GM23338 (cell line): ENCODE measurements at regions not wholly inside any gene's neighbourhood (a gene's known extent, or its start where the extent isn't known, plus 50 kb on each side); places are given as distances from the start of the nearest gene placed in this dataset.

ENCODE experiments used
- ATAC-seq: fragments of 200-7000 bp; cut with Tn5 transposase; 3 replicates; pipeline ENCODE4 v1.9.1; 2020
- DNase-seq: peaks from one replicate; pipeline ENCODE4 v3.0.0-alpha.2; 2015; ENCODE audit warnings: low spot score
- H2AFZ ChIP-seq: fragments of 200-600 bp; sonication (generic); 2 replicates; pipeline ENCODE4 v1.8.0; 2016; ENCODE audit warnings: antibody characterized with exemption, mild to moderate bottlenecking, moderate library complexity
- H3F3A ChIP-seq: fragments of 200-600 bp; sonication (generic); replicated peaks from 2 replicates; pipeline ENCODE4 v1.8.0; 2017; ENCODE audit warnings: antibody characterized with exemption, mixed run types, low read depth
- H3K27ac ChIP-seq: fragments of 200-600 bp; sonication (generic); 2 replicates; pipeline ENCODE4 v1.6.1; 2016; ENCODE audit warnings: low read depth
- H3K27me3 ChIP-seq: fragments of 200-600 bp; sonication (generic); 2 replicates; pipeline ENCODE4 v1.8.0; 2016; ENCODE audit warnings: mild to moderate bottlenecking, mixed run types, moderate library complexity; ENCODE audit not compliant: insufficient read depth
- H3K36me3 ChIP-seq: fragments of 200-600 bp; sonication (generic); 2 replicates; pipeline ENCODE4 v1.8.0; 2016; ENCODE audit warnings: mild to moderate bottlenecking; ENCODE audit not compliant: insufficient read depth
- H3K4me1 ChIP-seq: fragments of 200-600 bp; sonication (generic); 2 replicates; pipeline ENCODE4 v1.8.0; 2016; ENCODE audit warnings: mild to moderate bottlenecking, moderate library complexity; ENCODE audit not compliant: insufficient read depth
- H3K4me2 ChIP-seq: fragments of 200-600 bp; sonication (generic); 2 replicates; pipeline ENCODE4 v1.7.1; 2017; ENCODE audit warnings: mixed run types
- H3K4me3 ChIP-seq: fragments of 200-600 bp; sonication (generic); 2 replicates; pipeline ENCODE4 v1.6.1; 2016; ENCODE audit warnings: mixed run types
- H3K79me2 ChIP-seq: fragments of 200-600 bp; sonication (generic); replicated peaks from 2 replicates; pipeline ENCODE4 v1.8.0; 2017; ENCODE audit warnings: mild to moderate bottlenecking; ENCODE audit not compliant: insufficient read depth
- H3K9me2 ChIP-seq: fragments of 200-600 bp; sonication (generic); 2 replicates; pipeline ENCODE4 v1.8.0; 2017; ENCODE audit not compliant: insufficient read depth
- H4K20me1 ChIP-seq: fragments of 200-600 bp; sonication (generic); replicated peaks from 2 replicates; pipeline ENCODE4 v1.8.0; 2017; ENCODE audit warnings: mild to moderate bottlenecking; ENCODE audit not compliant: insufficient read depth
- H3K27ac Mint-ChIP-seq: 2 replicates; pipeline ENCODE4 v1.8.0; 2020; ENCODE audit warnings: inconsistent platforms, mild to moderate bottlenecking, moderate library complexity, mixed read lengths
- H3K27me3 Mint-ChIP-seq: 3 replicates; pipeline ENCODE4 v1.8.0; 2022; ENCODE audit warnings: low read depth, mild to moderate bottlenecking, moderate library complexity, mixed read lengths, inconsistent platforms; ENCODE audit not compliant: insufficient read depth, poor library complexity
- H3K36me3 Mint-ChIP-seq: 3 replicates; pipeline ENCODE4 v1.8.0; 2021; ENCODE audit warnings: low read depth, mild to moderate bottlenecking, inconsistent platforms, moderate library complexity, mixed read lengths
- H3K4me1 Mint-ChIP-seq: 3 replicates; pipeline ENCODE4 v1.8.0; 2020; ENCODE audit warnings: mild to moderate bottlenecking, inconsistent platforms, mixed read lengths
- H3K4me3 Mint-ChIP-seq: 3 replicates; pipeline ENCODE4 v1.8.0; 2021; ENCODE audit warnings: moderate library complexity, mild to moderate bottlenecking, inconsistent platforms, mixed read lengths
- H3K9me3 Mint-ChIP-seq: 3 replicates; pipeline ENCODE4 v1.8.0; 2020; ENCODE audit warnings: moderate library complexity, mild to moderate bottlenecking, inconsistent platforms, mixed read lengths
- CTCF ChIP-seq, 2 experiments: fragments of 200-600 bp in 1 of 2; sonication (generic) in 1 of 2; conservative IDR thresholded peaks; 2 replicates each; pipeline versions ENCODE4 v1.5.1 to v1.6.1; 2016 to 2017; ENCODE audit warnings: antibody characterized with exemption in 2 of 2, low read depth in 2 of 2, mild to moderate bottlenecking in 2 of 2, moderate library complexity in 1 of 2
- EZH2 ChIP-seq: fragments of 200-600 bp; sonication (generic); IDR thresholded peaks from one replicate; pipeline ENCODE4 v1.8.0; 2017; ENCODE audit warnings: antibody characterized with exemption, mild to moderate bottlenecking, low read depth; ENCODE audit not compliant: unreplicated experiment
- EZH2phosphoT487 ChIP-seq: fragments of 200-600 bp; sonication (generic); IDR thresholded peaks from one replicate; pipeline ENCODE4 v1.8.1; 2018; ENCODE audit warnings: antibody characterized with exemption; ENCODE audit not compliant: unreplicated experiment
- STAT1 ChIP-seq: IDR thresholded peaks from one replicate; pipeline ENCODE4 v1.6.1; 2016; ENCODE audit warnings: antibody characterized with exemption; ENCODE audit not compliant: unreplicated experiment
- ZNF331 ChIP-seq: fragments of 250-450 bp; sonication (Bioruptor Pico); IDR thresholded peaks from 2 replicates; pipeline ENCODE4 v1.5.0; 2020; ENCODE audit warnings: low read depth, mild to moderate bottlenecking, moderate library complexity
- ZNF462 ChIP-seq: fragments of 250-450 bp; sonication (Bioruptor Pico); IDR thresholded peaks from 2 replicates; pipeline ENCODE4 v1.5.0; 2020; ENCODE audit warnings: mild to moderate bottlenecking, moderate library complexity

- no peaks in the 10 kb centered on the region for H3K79me2 ChIP-seq
- H3K36me3 Mint-ChIP-seq = no peaks in the 10 kb centered on the region
- H3K4me3 ChIP-seq = no peak overlapping the region
- no peaks in the 10 kb centered on the region for H3K36me3 ChIP-seq
- peak overlapping the region; percentile 83 for H2AFZ ChIP-seq
- H3K27ac Mint-ChIP-seq = no peak overlapping the region
- no peaks in the 10 kb centered on the region for H3K4me1 ChIP-seq
- no peak overlapping the region for H3K4me2 ChIP-seq
- no peaks in the 10 kb centered on the region for H3F3A ChIP-seq
- ATAC-seq = peak; percentile 51
- H3K27ac ChIP-seq = no peak overlapping the region
- peak; percentile 1 for DNase-seq
- no peak overlapping the region for H3K4me3 Mint-ChIP-seq
- TF ChIP-seq ZNF331 (CRISPR knock-in tag) (no peak), EZH2phosphoT487 (no peak), ZNF462 (CRISPR knock-in tag) (no peak), STAT1 (no peak)
- H3K27me3 ChIP-seq = no peaks in the 10 kb centered on the region
- no peaks in the 10 kb centered on the region for H3K27me3 Mint-ChIP-seq
- no peaks in the 10 kb centered on the region for H3K4me1 Mint-ChIP-seq
- H4K20me1 ChIP-seq = no peaks in the 10 kb centered on the region
- no peaks in the 10 kb centered on the region for H3K9me3 Mint-ChIP-seq
- H3K9me2 ChIP-seq = no peaks in the 10 kb centered on the region
Measured at GRCh38 chr4:32261196-32261595, 1541.0 kb downstream of the PCDH7 start.

- H3K9me2 ChIP-seq = no peaks in the 10 kb centered on the region
- H3K4me3 ChIP-seq = no peak overlapping the region
- Mint-ChIP-seq H3K27ac (no peak overlapping the region), H3K36me3 (no peaks in the 10 kb centered on the region; the same call in 2 of the 3 replicates), H3K4me1 (no peaks in the 10 kb centered on the region), H3K27me3 (no peaks in the 10 kb centered on the region), H3K4me3 (no peak overlapping the region), H3K9me3 (no peaks in the 10 kb centered on the region; the same call in 2 of the 3 replicates)
- H3K36me3 ChIP-seq = no peaks in the 10 kb centered on the region
- DNase-seq (no peak), ATAC-seq (no peak)
- no peaks in the 10 kb centered on the region for H3K79me2 ChIP-seq
- no peaks in the 10 kb centered on the region for H3K4me1 ChIP-seq
- H3K4me2 ChIP-seq = no peak overlapping the region
- TF ChIP-seq EZH2 (no peak), CTCF (conservative IDR thresholded peaks at IDR 0.05; ENCODE audit: low read depth in 2 of 2) (peak in 1 of 2 experiments; percentile 36; a peak in 2 of 4 replicates)
- no peaks in the 10 kb centered on the region for H3F3A ChIP-seq
- H3K27ac ChIP-seq = no peak overlapping the region
- no peaks in the 10 kb centered on the region for H4K20me1 ChIP-seq
- no peaks in the 10 kb centered on the region for H3K27me3 ChIP-seq
- H2AFZ ChIP-seq = no peak overlapping the region
Measured at GRCh38 chr4:32268863-32269262, 1548.7 kb downstream of the PCDH7 start.
